M059J (cell line): ENCODE measurements at regions not wholly inside any gene's neighbourhood (a gene's known extent, or its start where the extent isn't known, plus 50 kb on each side); places are given as distances from the start of the nearest gene placed in this dataset.
A peak's percentile ranks its signal among the peaks of the same experiment; 100 is the strongest.

Source experiments
- DNase-seq: peaks from one replicate; pipeline ENCODE4 v3.0.0-alpha.2; 2012; ENCODE audit warnings: low read depth

DNA sequence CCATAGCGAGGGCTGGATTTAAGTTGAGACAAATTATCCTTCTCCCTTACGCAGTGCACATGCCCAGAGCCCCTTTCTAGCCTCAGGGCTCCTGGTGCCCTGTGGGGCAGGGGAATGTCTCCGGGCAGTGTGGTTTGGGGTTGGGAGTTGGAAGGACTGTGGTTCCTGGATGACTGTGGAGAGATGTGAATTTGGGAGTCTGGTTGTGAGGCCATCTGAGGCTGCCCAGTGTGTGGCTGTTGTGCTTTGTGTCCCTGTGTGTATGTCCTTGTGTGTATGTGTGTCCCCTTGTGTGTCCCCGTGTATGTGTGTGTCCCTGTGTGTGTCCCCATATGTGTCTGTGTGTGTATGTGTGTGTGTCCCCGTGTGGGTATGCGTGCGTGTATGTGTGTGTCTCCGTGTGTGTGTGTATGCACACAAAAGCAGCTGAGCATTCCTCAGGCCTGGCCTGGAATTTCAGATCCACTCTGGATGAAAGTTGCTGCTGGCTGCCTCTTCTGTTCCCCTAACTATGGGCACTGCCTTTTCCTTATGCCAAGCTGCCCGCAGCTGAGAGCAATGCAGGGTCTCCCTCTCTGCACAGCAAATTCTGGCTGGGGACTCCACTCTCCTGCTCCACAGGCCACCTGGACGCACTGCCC lies 65.4 kb downstream of the UBIAD1 start:
- DNase-seq: no peak

DNA sequence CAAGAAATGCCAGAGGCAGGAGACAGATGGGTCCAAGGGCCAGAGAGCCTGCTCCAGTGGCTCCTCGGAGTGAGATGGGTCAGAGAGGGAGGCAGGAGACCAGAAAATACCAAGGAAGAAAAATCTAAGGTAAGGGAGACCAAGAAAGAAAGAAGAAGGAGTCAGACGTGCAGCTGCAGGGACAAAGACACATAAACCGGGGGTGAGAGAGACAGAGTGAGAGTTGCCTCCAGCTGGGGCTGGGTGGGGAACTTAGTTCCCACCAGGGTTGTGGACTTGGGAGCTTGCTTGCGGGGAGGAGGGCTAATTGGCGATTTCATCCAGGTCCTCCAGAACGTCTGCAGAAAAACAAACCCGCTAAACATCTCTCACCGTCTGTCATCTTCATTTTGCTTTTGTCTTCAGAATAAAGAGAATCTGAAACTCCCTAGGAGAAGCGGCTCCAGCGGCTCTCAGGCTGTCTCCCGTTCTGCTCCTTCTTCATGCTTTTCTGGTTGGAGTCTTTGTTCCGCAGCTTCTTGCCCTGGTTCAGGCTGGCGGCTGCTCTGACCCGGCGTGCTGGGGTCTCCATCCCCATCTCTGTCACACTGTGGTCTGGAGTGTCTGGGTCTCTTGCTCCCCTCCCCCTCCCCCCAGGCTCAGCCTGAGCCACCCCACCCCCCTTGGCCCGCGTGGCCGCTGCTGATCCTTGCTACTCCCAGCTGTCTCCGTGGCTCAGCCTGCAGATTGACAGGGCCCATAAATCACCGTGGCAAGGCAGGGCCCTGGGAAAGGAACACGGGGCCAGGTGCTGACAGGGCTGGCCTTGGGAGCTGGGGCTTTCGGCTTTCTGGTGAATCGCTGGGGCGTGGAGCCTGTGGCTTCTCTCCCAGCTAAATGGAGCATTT lies 66.6 kb downstream of the UBIAD1 start:
- no peak for DNase-seq

DNA sequence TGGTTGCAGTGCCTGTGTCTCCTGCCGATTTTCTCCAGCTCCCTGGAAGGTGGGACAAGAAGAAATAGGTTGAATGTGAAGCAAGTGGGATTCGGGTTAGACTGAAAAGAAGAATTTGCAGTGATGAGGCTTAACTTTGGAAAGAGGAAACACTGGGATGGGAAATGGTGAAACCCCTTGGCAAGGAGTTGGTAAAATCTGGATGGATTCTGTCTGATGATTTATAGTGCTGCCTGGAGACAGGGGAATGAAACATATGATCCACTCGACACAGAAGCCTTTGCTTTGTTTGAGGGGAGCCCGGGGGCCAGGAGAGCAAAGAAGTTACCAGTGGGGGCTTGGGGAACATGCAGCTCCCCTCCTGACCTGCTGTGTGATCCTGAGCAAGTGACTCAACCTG lies 67.2 kb downstream of the UBIAD1 start:
- no peak for DNase-seq

DNA sequence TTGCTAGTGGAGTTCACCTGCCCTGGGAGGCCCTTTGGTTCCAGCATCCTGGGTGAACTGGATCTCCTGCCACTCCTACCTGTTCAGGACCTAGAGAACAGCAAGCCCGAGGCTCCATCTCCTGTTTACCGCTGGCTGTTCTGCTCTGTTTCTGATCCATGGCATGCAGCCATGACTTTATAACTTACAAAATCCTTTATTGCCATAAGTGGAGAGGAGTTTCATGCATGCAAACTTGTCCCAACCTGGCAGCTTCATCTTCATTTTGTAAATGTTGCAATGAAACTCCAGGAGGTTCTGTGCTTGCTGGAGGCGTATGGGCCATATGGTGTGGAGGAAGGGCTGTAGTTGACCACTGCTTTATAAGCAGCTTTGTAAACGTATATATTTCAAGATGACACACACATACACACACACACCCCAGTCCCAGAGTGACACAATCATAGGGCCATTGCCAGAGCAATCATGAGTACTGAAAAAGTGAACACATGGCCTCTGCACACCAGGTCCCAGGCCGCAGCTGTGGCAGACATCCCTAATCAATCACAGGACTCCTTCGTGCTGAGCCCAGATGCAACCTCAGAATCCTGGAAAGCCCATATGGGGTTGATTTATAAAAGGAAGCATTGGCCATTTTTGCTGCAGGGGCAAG lies 69.0 kb downstream of the UBIAD1 start:
- DNase-seq: no peak

DNA sequence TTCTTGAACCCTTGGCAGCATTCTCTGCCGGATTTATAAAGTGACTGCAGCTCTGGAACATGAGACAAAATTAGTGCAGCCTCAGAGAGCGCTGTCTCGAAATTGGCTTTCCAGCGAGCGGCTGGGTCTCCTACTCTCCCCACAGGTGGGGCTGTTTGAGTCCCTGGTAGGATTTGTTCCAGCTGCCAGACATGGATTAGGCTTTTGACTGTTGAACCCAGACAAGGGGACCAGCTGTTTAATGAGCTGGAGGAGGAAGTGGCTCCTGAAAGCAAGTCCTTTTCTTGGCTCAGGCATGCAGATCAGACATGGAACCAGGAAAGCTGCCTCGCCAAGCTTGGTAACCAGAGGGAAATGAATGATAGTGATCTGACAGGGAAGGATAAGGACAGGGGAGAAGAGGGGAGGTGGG lies 69.6 kb downstream of the UBIAD1 start:
- no peak for DNase-seq

DNA sequence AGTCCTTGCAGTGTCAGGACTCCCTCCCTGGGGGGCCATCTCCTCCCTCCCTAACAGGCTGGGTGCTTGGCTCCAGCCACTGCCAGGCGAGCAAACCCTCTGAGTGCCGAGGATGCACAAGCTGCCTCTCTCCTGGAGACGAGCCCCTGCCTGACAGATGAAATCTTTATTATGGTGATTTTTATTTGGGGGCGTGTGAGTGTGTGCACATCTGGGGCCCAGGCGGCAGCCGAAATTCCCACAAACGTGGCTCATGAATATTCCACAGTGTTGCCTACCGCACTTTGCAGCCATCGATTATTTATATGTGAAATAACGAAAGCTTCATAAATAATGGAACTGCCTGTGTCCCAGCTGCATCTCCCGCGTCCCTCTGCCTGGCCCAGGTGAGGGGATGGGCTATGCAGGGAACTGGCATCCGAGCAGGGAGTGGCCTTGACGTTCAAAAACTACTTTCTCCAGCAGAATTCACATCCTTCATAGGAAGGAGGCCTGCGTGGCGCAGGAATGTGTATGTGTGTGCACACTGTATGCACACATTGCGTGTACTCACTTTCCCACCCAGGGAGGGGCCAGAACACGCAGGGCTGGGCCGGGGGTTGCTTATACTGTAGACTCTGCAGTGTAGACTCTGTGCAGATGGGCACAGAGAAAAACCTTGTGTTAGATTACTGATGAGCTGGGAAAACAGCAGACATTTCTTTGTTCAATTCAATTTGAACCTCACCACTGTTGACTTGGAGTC lies 73.1 kb downstream of the UBIAD1 start:
- DNase-seq: no peak

DNA sequence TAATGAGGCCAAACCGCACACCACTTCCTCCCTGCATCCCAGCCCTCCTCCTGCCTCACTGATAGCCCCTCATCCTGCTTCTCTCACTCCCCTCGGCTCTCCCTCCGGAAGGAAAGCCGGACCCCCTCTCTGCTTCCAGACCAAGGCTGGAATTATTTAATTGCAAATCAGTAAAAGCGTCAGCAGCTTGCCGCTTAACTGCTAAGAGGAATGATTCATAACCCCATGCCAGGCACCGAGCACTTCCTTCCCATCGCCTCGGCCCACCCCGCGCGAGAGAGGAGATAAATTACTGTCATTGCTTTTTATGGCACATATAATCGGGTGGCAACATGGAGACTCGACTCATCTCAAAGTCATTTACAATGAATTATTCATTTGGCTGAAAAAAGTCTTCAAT lies 77.3 kb downstream of the UBIAD1 start:
- DNase-seq: peak; percentile 24

DNA sequence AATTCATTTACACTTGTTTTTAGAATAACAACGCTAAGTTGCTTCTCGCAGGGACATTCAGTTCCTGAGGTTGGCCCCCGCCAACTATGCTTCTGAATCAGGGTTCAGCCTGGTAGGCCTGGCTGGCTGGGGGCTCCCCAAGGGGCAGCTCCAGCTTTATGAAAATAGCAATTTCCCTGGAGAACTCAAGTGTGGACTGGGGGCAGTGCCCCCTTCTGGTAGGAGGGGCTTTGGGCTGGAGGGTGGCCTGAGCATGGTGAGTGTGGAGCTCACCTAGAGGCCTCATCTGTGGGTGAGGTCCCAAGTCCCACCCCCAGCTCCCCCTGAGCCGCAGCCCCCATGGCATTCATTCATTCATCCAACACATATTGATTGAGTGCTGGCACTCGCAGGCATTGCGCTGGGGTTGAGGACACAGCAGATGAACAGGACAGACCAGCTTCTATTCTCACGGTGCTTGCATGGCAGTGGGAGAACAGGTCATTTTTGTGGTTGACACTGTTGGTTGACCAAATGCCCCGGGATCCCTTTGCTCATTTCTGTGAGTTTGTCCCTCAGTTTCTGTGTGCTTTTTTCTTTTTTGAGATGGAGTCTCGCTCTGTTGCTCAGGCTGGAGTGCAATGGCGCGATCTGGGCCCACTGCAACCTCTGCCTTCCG lies 79.2 kb downstream of the UBIAD1 start:
- DNase-seq: no peak

DNA sequence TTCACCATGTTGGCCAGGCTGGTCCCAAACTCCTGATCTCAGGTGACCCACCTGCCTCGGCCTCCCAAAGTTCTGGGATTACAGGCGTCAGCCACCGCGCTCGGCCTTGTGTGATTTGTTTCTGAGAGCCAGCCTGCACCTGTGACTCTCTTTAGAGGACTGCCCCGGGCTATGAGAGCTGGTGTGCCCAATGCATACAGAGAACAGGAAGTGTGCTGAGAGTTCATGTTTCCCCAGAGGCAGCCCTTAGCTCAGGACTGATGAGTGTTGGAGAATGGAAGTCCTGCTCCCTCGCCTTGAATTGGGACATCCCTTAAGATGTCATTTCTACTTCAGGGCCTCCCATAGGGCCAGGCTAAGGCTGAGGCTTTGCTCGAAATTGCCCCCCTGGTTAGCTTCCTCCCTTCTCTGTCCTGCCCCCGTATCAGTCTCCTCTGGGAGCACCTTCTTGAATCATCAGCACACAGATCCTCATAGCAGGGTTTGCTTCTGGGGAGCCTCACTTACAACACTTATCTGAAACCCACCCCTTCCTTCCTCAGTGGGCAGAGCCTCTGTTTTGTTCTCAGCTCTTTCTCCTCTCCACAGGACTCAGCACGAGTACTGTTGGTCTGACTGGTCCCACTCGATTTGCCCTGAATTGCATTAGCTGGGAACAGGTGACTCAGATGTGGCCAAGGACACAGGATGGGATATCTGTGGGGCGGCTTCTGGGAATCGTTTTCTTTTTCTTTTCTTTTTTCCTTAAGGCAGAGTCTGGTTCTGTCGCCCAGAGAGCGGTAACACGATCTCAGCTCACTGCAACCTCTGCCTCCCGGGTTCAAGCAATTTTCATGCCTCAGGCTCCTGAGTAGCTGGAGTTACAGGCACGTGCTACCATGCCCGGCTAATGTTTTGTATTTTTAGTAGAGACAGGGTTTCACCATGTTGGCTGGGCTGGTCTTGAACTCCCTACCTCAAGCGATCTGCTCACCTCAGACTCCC lies 80.1 kb downstream of the UBIAD1 start:
- DNase-seq: peak; percentile 26

DNA sequence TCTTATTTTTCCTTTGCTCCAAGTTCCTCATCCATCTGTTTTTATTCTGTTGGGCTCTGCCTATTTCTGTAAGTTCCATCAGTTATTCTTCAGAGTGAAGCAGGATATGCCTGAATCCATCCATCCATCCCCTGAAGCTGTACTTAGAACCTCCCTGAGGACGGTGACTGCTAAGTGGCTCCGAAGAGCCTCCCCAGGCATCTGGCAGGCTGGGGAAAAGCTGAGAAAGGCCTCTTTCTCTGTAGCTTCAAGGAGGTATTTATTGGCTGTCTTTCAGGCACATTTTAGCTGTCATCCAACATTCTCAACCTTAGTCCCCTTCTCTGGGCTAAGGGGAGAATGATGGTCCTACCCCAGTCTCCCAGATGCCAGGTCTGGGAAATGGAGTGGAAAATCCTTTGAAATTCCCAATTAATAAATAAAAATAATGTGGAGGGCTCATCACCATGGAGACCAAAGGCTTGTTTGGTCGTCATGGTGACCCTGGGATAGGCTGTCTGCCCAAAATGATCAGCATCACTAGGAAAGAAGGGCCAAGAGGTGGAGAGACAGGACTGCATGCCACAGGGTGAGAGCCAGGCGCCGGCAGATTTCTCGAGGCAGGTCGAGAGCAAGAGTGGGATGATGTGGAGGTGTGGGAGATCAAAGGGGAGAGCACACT lies 82.0 kb downstream of the UBIAD1 start:
- no peak for DNase-seq

DNA sequence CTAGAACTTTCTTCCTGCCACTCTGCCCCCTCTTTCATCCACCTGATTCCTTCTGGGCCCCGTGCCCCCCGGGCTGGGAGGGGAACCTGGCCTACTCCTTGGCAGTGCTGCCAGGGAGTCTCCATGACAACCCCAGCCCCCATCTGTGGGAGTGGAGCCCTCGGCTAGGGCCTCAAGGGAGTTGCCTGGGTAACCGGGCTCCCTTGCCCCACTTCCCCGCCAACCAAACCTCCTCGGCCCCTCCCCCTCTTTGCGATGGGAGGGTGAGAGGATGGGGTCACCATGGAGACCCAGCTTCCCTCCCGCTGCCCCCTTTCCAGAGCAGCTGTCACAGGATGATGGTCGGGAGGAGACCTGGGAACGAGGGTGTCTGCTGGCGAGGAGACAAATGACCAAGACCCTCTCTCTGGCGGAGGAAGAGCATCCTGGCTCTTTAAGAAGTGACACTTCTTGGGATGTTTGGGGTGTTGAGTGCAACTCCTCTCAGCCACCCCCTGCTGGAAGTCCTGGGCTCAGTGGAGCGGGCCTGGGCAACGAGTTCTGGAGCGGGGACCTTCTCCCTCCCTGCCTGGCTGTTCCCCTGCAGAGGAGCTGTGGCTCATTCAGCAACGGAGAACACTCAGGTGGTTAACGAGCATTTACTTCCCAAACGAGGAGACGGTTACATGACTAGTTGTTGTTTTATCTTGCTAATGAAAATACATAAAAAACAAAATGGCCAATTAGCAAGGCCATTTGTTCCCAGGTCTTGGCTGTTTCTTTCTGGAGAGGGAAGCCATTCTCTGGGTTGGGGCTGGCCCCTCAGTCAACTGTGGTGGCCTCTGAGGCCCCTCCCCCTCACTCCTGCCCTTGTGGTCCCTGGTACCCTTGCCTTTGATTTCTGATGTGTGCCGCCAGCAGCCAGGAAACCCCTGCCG lies 82.8 kb downstream of the UBIAD1 start:
- DNase-seq: no peak

DNA sequence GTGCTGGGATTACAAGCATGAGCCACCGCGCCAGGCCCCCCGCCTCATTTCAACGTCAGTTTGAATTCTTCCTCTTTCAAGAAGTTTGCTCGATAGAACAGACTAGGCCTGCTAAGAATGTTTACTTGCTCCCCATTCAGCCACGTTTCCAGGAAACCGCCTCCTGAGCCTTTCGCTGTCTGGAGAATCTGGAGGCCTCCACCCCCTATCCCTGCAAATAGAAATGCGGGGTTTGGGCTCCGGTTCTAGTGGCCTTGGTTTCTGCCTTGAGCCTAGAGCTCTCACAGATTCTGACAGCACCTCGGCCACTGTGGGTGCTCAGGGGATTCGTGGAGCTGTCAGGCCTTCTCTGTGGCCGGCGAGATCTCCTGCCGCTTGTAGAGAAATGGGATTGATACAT lies 84.3 kb downstream of the UBIAD1 start:
- no peak for DNase-seq

DNA sequence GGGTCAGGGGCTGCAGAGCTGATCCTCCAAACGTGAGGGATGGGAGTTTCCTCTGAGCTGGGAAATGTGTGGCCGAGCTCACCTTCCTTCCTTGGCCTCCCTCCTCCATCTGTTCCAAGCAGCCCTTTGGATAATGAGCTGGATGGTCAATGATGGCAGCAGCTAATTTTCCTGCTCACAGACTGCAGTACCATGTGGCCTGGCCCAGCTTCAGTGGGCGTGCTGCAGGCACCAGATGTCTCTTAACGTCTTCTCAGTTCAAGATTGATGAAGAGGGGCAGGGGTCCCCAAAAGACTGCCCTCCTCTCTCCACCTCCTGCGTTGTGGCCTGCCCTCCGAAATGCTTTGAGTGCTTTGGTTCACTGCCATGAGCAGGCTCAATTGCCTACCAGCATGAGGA lies 86.0 kb downstream of the UBIAD1 start:
- DNase-seq: no peak

DNA sequence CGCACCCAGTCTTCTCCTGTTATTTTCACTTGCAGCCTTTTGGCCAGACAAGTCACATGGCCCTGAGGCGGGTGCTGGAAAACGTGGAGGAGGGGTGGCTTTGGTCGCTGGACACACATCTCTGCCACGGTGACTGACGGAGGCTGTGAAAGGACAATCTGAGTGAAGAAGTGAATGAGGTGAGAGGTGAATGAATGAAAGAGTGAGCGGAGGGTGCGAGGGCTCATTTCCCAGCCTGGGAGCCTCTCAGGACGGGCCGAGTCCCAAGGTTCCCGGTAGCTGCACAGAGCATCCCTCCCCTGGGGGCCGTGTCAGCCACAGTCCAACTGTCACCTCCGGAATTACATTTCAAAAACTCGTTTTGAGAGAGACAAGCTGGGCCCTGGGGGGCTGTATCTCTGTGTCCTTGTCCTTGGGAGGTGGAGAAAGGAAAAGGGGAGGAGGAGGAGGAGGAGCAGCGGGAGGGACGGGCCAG lies 89.6 kb downstream of the UBIAD1 start:
- DNase-seq: no peak

DNA sequence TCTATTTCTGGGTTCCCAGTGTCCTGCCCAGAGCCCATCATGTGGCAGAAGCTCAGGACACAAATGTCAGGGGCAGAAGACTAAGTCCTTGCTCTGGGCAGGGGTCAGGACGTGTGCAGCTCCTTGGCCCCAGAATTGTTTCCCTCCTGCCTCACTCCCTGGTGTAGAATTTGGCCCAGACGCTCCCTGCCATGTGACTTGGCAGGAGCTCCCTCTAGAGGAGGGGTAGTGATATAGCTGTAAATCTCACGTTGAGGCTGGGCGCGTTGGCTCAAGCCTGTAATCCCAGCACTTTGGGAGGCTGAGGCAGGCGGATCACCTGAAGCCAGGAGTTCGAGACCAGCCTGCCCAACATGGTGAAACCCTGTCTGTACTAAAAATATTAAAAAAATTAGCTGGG lies 91.2 kb downstream of the UBIAD1 start:
- no peak for DNase-seq

DNA sequence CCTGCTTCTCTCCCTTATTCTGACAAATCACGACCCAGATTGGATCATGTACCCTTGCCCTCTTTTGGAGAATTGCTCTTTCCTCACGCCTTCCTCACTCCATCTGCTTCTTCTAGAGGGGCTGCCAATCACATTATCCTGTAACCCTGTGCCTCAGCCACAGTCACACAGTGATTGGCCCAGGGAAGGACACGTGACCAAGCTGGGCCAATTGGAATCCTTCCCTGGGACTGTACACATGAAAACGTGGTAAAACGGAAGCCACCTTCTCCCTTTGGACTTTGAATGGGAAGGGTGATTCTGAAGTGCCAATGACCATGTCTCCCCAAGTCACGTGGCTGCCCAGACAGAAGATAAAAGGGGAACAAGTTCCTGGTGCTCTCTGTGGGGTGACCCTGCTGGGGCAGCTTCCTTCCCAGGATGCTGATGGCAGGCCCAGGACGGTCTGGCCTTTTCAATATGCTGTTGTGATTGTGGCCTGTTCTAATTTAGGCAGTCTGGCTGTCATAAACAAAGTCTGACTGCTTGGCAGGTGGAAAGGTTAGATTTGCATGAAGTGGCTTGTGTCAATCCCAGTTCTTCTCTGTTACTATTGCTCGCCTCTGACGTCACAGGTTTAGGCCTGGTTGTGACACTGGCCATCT lies 92.9 kb downstream of the UBIAD1 start:
- DNase-seq: no peak

DNA sequence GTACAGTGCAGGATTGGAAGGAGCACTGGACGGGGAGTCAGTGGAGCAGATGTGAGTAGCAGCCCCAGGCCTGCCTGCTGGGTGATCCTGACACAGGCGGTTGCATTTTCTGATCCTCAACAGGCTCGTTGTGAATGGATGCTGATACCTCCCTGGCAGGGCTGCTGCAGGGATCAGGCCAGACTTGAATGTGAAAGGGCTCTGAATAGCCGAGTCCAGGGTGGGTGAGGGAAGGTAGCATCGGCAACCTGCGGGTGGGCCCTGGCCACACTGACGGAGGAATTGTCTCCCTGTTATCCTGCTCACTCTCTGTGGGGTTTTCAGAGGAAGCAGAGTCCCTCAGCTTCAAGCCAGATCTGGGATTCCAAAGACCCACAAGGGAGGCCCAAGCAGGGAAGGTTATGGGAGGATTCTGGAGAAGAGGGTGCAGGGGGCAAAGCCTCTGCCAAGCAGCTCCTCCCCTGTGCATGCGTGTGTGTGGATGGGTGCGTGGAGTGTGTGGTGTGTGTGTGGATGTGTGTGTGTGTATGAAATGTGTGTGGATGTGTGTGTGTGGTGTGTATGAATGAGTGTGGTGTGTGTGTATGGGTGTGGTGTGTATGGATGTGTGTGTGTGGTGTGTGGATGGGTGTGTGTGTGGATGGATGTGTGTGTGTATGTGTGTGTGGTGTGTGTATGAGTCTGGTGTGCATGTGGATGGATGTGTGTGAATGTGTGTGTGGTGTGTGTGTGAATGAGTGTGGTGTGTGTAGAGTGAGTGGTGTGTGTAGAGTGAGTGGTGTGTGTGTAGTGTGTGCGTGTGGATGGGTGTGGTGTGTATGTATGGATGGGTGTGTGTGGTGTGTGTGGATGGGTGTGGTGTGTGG lies 100.3 kb downstream of the UBIAD1 start:
- no peak for DNase-seq
